Liver (tissue), 8 donors: ENCODE measurements at regions not wholly inside any gene's neighbourhood (a gene's known extent, or its start where the extent isn't known, plus 50 kb on each side); places are given as distances from the start of the nearest gene placed in this dataset.

ENCODE experiments used
- DNase-seq: peaks from one replicate; pipeline ENCODE4 v3.0.0-alpha.2; 2017; ENCODE audit warnings: low spot score
- H3K27ac ChIP-seq, 2 donors: one replicate each; pipeline ENCODE4 v1.7.0; 2013; ENCODE audit warnings: inconsistent platforms in 2 of 2, low read length in 2 of 2, control low read depth in 1 of 2, low read depth in 1 of 2, mild to moderate bottlenecking in 1 of 2
- H3K27me3 ChIP-seq, 4 donors: one replicate each; pipeline versions ENCODE4 v1.6.1 to v1.7.0; 2013; ENCODE audit warnings: low read length in 3 of 4, inconsistent platforms in 1 of 4, mild to moderate bottlenecking in 1 of 4, moderate library complexity in 1 of 4; ENCODE audit not compliant: control insufficient read depth in 4 of 4, insufficient read depth in 4 of 4
- H3K36me3 ChIP-seq, 4 donors: one replicate each; pipeline versions ENCODE4 v1.6.1 to v1.7.0; 2013; ENCODE audit warnings: low read length in 3 of 4, mild to moderate bottlenecking in 3 of 4, low read depth in 1 of 4, moderate library complexity in 1 of 4; ENCODE audit not compliant: control insufficient read depth in 4 of 4, insufficient read depth in 3 of 4
- H3K4me1 ChIP-seq, 4 donors: one replicate each; pipeline versions ENCODE4 v1.6.1 to v1.7.0; 2013; ENCODE audit warnings: low read length in 3 of 4, mild to moderate bottlenecking in 3 of 4, moderate library complexity in 1 of 4; ENCODE audit not compliant: control insufficient read depth in 4 of 4, insufficient read depth in 4 of 4
- H3K4me3 ChIP-seq, 3 donors: one replicate each; pipeline versions ENCODE4 v1.6.1 to v1.7.0; 2013; ENCODE audit warnings: low read length in 3 of 3, control low read depth in 1 of 3, low read depth in 1 of 3, mild to moderate bottlenecking in 1 of 3
- H3K9ac ChIP-seq, 2 donors: one replicate each; pipeline ENCODE4 v1.7.0; 2013; ENCODE audit warnings: low read length in 2 of 2, mild to moderate bottlenecking in 2 of 2, moderate library complexity in 2 of 2, control low read depth in 1 of 2, low read depth in 1 of 2
- H3K9me3 ChIP-seq, 4 donors: one replicate each; pipeline versions ENCODE4 v1.6.1 to v1.7.0; 2013; ENCODE audit warnings: low read length in 3 of 4; ENCODE audit not compliant: control insufficient read depth in 4 of 4
- ATF3 ChIP-seq: IDR thresholded peaks from 2 replicates; pipeline ENCODE4 v1.6.1; 2016; ENCODE audit warnings: antibody characterized with exemption
- CTCF ChIP-seq: fragments of 150-350 bp; IDR thresholded peaks from 2 replicates; pipeline ENCODE4 v1.5.1; 2017; ENCODE audit warnings: improper control_type of control experiment, low read depth, low read length; ENCODE audit not compliant: missing input control
- EGR1 ChIP-seq, 2 donors: IDR thresholded peaks; 2 replicates each; pipeline ENCODE4 v1.6.1; 2016 to 2018; ENCODE audit warnings: antibody characterized with exemption in 2 of 2, low read depth in 2 of 2
- FOXA1 ChIP-seq: IDR thresholded peaks from 2 replicates; pipeline ENCODE4 v1.6.1; 2016; ENCODE audit warnings: antibody characterized with exemption
- FOXA2 ChIP-seq: IDR thresholded peaks from 2 replicates; pipeline ENCODE4 v1.6.1; 2016; ENCODE audit warnings: antibody characterized with exemption
- GABPA ChIP-seq, 2 donors: IDR thresholded peaks in 1 of 2; conservative IDR thresholded peaks in 1 of 2; 2 replicates each; pipeline ENCODE4 v1.6.1; 2016; ENCODE audit warnings: antibody characterized with exemption in 2 of 2, mild to moderate bottlenecking in 1 of 2, moderate library complexity in 1 of 2
- HNF4A ChIP-seq, 2 donors: conservative IDR thresholded peaks; 2 replicates each; pipeline ENCODE4 v1.6.1; 2016; ENCODE audit warnings: antibody characterized with exemption in 2 of 2, mild to moderate bottlenecking in 2 of 2
- HNF4G ChIP-seq: IDR thresholded peaks from 2 replicates; pipeline ENCODE4 v1.6.1; 2016; ENCODE audit warnings: antibody characterized with exemption
- JUND ChIP-seq, 2 donors: IDR thresholded peaks; 2 replicates each; pipeline ENCODE4 v1.6.1; 2016; ENCODE audit warnings: antibody characterized with exemption in 2 of 2
- MAX ChIP-seq: IDR thresholded peaks from 2 replicates; pipeline ENCODE4 v1.6.1; 2016; ENCODE audit warnings: antibody characterized with exemption
- NR2F2 ChIP-seq: IDR thresholded peaks from 2 replicates; pipeline ENCODE4 v1.6.1; 2016; ENCODE audit warnings: antibody characterized with exemption
- RAD21 ChIP-seq, 2 donors: IDR thresholded peaks; 2 replicates each; pipeline ENCODE4 v1.6.1; 2016; ENCODE audit warnings: antibody characterized with exemption in 2 of 2, mild to moderate bottlenecking in 2 of 2
- REST ChIP-seq: IDR thresholded peaks from 2 replicates; pipeline ENCODE4 v1.6.1; 2016; ENCODE audit warnings: antibody characterized with exemption, mild to moderate bottlenecking
- RXRA ChIP-seq, 2 donors: IDR thresholded peaks; 2 replicates each; pipeline ENCODE4 v1.6.1; 2017 to 2018; ENCODE audit warnings: antibody characterized with exemption in 2 of 2, mild to moderate bottlenecking in 1 of 2
- SP1 ChIP-seq: IDR thresholded peaks from 2 replicates; pipeline ENCODE4 v1.6.1; 2018; ENCODE audit warnings: antibody characterized with exemption, mild to moderate bottlenecking
- TAF1 ChIP-seq: conservative IDR thresholded peaks from 2 replicates; pipeline ENCODE4 v1.6.1; 2016; ENCODE audit warnings: antibody characterized with exemption, mild to moderate bottlenecking
- ZBTB33 ChIP-seq: IDR thresholded peaks from 2 replicates; pipeline ENCODE4 v1.6.1; 2016; ENCODE audit warnings: antibody characterized with exemption
- WGBS: extraction: QIAGEN DNeasy Blood & Tissue Kit; methylation state at CpG from one replicate; pipeline ENCODE4 v1.1.7; 2013; 5-methylcytosine and 5-hydroxymethylcytosine counted together
- donor health status: healthy.
- donor health status: healthy.
- donor health status: healthy.
- donor health status: healthy.
- donor health status: healthy.

- Histone ChIP-seq H3K36me3 (no peaks in the 10 kb centered on the region), H3K4me1 (no peaks in the 10 kb centered on the region), H3K9me3 (no peaks in the 10 kb centered on the region), H3K9ac (no peak overlapping the region), H3K27me3 (no peaks in the 10 kb centered on the region), H3K4me3 (no peak overlapping the region), H3K27ac (no peak overlapping the region)
- no peak for TF ChIP-seq RAD21 (IDR thresholded peaks at IDR 0.05)
- no peak for TF ChIP-seq MAX
- TF ChIP-seq TAF1 = no peak
- no peak for TF ChIP-seq SP1
- TF ChIP-seq REST = no peak
- no peak for TF ChIP-seq NR2F2
- TF ChIP-seq GABPA (IDR thresholded peaks at IDR 0.05 in 1 of 2, conservative IDR thresholded peaks at IDR 0.05 in 1 of 2) = no peak
- no peak for TF ChIP-seq EGR1 (IDR thresholded peaks at IDR 0.05; ENCODE audit: low read depth in 2 of 2)
- no peak for TF ChIP-seq FOXA1
- no peak for TF ChIP-seq JUND (IDR thresholded peaks at IDR 0.05)
- TF ChIP-seq CTCF = no peak
- no peak for TF ChIP-seq HNF4A (conservative IDR thresholded peaks at IDR 0.05)
- TF ChIP-seq ATF3 = no peak
- no peak for TF ChIP-seq FOXA2
- DNase-seq = no peak
- WGBS = 66% methylated on average over 1 of the region's 1 CpG
Measured at GRCh38 chr6:12516070-12516469, 200.5 kb upstream of the PHACTR1 start.

- H3K9me3 ChIP-seq = no peaks in the 10 kb centered on the region
- no peak overlapping the region for H3K4me3 ChIP-seq
- no peaks in the 10 kb centered on the region for H3K36me3 ChIP-seq
- no peak for DNase-seq
- no peak overlapping the region for H3K27ac ChIP-seq
- H3K9ac ChIP-seq = no peak overlapping the region
- no peaks in the 10 kb centered on the region for H3K4me1 ChIP-seq
- 77% methylated on average over 1 of the region's 1 CpG for WGBS
- no peaks in the 10 kb centered on the region for H3K27me3 ChIP-seq
- TF ChIP-seq GABPA (IDR thresholded peaks at IDR 0.05 in 1 of 2, conservative IDR thresholded peaks at IDR 0.05 in 1 of 2) (no peak), ATF3 (no peak), SP1 (no peak), RXRA (IDR thresholded peaks at IDR 0.05) (no peak), MAX (no peak), CTCF (no peak), JUND (IDR thresholded peaks at IDR 0.05) (no peak), HNF4A (conservative IDR thresholded peaks at IDR 0.05) (no peak), RAD21 (IDR thresholded peaks at IDR 0.05) (no peak), TAF1 (no peak), ZBTB33 (no peak), FOXA2 (no peak), NR2F2 (no peak), HNF4G (no peak), EGR1 (IDR thresholded peaks at IDR 0.05; ENCODE audit: low read depth in 2 of 2) (no peak)
Measured at GRCh38 chr6:12522347-12522746, 194.2 kb upstream of the PHACTR1 start.
